22Rv1 (cell line): ENCODE measurements at regions not wholly inside any gene's neighbourhood (a gene's known extent, or its start where the extent isn't known, plus 50 kb on each side); places are given as distances from the start of the nearest gene placed in this dataset.

ENCODE experiments used
- CTCF ChIP-seq: fragments of 450-650 bp; IDR thresholded peaks from 2 replicates; pipeline ENCODE4 v1.5.1; 2017; ENCODE audit warnings: mild to moderate bottlenecking
- ZFX ChIP-seq: fragments of 450-650 bp; IDR thresholded peaks from 2 replicates; pipeline ENCODE4 v1.6.1; 2017; ENCODE audit warnings: antibody characterized with exemption, borderline replicate concordance

- TF ChIP-seq CTCF (no peak), ZFX (no peak)
These were observed 222.2 kb downstream of the NRIP1 start for GRCh38 chr21:14842601-14843000.
